ENCODE measurements at regions not wholly inside any gene's neighbourhood (a gene's known extent, or its start where the extent isn't known, plus 50 kb on each side); places are given as distances from the start of the nearest gene placed in this dataset.
"Not testable (repeated sequence)": the region's sequence is repeated elsewhere in the genome, so short reads cannot be mapped to it uniquely, and the experiment has no call there.

DNA sequence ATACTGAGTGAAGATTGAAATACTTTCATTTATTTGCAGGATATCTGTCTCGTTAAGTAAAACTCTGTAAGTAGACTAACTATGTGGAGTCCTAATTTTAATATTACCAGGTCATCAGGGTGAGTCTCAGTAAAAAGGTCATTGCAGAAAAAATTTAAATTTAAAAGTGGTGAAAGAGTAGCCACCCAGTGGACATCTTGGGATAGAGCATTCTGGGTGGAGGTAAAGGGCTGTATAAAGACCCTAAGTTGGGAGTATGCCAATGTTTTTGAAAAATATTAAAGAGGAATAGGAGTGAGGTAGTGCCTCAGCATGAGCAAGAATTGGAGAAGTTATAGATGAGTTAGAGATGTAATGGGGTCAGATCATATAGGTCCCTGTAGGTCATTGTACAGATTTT, 145.5 kb downstream of the HMHB1 start:
- no peak for DNase-seq

DNA sequence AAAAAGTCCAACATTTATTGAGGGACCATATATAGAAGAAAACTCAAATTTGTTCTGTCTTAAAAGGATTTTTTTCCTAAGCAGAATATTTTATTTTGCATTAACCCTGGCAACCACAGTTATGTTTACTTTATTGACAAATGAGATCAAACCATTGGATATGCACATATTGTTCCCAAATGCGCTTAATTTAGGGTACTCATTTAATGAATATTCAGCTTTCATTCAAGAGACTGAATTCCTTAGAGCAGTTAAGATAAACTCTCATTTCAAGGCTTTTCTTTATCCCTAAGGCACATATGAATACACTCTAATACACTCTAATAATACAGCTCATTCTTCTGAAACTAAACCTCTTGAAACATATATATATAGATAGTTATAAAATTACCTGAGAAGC, 150.2 kb downstream of the HMHB1 start:
- no peak for DNase-seq

DNA sequence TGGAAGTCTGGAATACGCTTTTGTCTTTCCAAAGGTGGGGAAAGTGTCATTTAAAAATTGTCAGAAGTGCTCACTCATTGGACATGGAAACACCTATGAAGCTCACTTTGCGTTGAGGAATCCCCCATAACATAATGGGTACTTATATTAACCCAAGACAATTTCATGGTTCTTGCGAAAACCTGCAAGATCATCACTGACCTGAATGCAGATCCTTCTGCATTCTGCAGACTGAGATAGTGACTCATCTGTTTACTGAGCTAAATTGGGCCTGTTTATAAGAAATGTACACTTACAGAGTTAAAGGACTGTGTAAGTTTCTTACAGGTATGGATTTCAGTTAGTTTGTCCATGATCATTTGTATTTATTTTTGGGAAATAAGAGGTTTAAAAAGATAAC, 153.0 kb downstream of the HMHB1 start:
- no peak for DNase-seq

DNA sequence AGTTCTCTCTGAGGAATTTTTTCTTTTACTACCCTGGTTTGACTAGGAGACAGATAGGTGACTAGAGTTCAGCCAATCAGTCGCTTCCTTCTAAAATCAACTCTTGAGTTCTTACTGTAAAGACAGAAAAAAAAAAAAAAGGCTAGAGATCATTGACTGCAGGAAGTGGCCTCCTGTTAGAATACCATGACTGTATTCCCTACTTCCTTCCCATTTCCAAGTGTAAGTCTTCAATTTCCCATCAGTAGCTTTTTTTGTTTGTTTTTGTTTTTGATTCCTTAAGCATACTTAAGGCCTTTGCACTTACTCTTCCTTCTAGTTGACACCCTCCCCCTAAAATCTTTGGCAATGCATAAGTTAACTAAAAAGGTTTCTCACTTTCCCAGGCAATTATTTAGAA, 154.3 kb downstream of the HMHB1 start:
- no peak for DNase-seq

DNA sequence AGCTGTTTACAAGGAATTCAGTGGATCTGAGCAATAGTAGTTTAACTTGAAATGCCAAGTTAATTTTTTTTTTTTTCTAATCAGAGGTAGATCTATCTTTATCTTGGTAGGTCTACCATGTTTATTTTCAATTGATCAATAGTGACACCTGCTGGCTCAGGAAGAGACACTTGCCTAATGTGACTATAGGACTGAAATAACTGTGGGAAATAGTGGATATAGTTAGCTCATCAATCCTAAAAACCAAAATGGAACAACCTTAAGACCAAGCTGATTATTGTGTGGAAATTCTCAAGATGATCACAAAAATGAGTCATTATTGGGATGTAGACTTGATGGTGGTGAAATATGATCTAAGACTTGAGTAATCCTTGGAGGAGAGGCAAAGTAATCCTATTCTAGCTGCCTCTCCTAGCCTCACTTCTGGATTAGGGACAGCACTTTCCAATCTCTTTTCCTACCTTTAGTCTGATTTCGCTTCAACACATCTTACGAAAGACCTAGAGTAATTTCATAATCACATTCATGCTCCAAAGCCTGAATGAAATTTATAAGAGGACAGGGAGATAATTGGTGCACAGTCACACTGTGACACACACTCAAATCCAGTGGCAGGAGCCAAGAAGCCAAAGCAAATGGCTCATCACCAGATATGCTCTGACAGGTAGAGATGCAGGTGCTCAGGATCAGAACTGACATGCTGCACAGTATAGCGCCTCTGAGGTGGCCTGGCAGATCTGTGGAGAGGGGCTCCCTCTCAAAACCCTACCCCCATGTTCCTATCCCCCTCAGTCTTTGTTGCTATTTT, 156.3 kb downstream of the HMHB1 start:
- DNase-seq: peak; percentile 75

DNA sequence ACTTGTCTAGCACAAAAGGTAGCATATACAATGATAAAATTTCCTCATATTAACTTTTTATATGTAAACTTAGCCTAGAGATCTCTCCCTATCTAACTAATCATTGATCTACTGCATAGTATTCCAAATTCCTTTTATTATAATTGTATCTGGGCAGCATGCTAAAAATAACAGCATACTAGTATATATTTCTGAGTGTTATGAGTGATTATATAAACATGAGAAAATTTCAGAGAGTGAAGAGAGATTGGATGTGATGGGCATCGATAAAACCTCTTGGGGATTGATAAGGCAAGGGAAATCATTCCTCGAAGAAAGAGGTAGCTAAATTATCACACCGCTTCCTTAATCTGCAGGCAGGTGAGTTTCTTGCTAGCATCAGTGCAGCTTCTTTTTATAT, 158.2 kb downstream of the HMHB1 start:
- DNase-seq: peak; percentile 56

DNA sequence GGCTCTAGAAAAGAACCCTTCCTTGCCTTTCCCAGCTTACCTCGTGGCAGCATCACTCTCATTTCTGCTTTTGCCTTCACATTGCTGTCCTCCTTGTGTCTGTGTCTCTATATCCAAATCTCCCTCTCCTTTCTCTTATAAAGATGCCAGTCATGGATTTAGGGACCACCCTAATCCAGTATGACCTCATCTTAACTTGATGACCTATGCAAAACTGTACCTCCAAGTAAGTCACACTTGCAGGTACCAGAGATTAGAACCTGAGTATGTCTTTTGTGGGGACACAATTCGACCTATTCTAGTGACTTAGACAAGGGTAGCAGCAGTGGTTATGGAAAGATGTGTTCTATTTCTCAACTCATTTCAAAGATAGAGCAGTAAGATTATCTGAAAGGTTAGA, 160.1 kb downstream of the HMHB1 start:
- no peak for DNase-seq

DNA sequence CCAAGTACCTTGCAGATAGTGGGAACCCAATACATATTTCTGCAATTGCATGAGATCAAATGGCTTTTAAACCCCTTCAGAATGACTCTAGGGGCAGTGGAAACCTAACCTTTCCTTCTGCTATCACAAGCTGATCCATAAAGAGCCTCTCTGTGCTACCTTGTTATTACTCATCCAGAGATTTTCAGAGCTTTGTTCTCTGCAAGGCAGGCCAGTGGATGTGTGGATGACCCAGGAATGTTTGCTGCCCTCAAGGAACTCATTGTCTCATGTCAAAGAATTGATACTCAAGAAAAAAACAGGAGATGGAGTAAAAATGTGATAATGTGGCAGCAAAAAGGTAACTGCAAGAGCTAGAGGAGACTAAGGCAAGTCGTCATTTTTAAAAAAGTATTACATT, 164.1 kb downstream of the HMHB1 start:
- DNase-seq: no peak

DNA sequence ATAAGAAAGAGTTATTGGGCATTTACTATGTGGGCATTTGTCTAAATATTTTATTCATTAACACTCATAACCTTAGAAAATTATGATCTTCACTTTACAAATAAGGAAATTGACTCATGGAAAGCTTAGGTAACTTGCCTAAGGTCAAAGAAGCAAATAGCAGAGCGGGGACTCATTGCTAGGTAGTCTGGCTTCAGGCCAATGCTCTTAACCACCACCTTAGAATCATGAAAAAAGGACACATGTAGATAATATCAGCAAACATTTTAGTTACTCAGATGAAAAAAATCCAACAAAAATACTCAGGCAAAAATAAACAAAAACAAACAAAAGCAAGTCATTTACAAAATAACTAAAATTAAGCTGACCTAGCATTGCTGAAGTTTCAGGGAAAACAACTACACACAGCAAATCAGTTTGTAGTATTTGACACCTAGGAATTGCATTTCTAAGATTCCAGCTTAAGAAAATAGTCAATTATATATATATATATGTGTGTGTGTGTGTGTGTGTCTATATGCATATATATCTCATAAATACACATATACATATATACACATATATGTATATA, 166.0 kb downstream of the HMHB1 start:
- DNase-seq: no peak

DNA sequence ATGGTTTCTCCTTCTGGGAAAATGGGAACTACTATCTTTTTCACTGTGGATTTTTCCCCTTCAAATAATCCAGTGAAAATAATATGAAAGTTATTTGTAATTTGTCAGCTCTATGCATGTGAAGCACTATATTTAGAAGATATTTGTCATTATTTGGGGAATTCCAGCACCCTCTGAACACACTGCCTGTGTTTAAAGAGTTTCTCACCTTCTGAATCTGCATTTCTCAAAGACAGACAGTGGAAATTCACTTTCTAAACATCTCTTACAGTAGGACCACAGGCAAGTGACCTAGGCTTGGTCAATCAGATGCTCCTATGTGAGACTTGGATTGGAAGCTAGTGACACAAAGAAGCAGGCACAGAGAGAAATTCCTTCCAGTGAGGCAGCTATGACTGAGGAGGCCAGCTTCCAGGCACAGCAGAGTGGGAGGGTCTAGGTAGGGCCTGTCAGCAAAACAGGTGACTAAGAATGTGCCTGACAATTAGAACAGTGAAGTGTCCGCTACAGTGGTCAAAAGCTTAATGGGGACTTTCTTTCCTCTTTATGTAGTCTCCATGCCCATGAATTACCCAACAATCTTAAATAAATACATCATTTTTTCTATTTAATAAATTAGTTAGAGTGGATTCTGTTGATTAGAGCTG, 167.2 kb downstream of the HMHB1 start:
- DNase-seq: no peak

DNA sequence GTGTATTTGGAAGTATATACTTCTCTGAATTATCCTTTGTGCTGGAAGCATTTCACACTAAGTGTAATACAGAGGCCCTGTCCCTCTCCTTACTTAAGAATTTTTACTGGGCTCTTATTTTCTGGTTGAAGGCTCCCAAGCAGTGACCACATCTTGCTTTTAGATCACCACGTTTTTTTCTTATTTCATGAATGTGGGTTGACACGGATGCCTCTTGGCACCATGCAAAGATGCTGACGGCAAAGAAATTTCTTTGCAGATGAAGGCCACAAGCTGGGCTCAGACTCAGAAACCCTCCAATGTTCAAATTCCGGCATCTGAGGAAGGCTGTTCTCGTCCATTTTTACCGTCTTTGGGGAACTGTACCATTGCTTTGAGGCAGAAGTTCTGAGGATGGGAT, 168.5 kb downstream of the HMHB1 start:
- DNase-seq: no peak

DNA sequence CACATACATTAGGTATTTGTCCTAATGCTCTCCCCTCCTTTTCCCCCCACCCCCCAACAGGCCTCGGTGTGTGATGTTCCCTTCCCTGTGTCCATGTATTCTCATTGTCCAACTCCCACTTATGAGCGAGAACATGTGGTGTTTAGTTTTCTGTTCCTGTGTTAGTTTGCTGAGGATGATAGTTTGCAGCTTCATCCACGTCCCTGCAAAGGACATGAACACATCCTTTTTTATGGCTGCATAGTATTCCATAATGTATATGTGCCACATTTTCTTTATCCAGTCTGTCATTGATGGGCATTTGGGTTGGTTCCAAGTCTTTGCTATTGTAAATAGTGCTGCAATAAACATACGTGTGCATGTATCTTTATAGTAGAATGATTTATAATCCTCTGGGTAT, 171.0 kb downstream of the HMHB1 start:
- not testable (repeated sequence) for DNase-seq

DNA sequence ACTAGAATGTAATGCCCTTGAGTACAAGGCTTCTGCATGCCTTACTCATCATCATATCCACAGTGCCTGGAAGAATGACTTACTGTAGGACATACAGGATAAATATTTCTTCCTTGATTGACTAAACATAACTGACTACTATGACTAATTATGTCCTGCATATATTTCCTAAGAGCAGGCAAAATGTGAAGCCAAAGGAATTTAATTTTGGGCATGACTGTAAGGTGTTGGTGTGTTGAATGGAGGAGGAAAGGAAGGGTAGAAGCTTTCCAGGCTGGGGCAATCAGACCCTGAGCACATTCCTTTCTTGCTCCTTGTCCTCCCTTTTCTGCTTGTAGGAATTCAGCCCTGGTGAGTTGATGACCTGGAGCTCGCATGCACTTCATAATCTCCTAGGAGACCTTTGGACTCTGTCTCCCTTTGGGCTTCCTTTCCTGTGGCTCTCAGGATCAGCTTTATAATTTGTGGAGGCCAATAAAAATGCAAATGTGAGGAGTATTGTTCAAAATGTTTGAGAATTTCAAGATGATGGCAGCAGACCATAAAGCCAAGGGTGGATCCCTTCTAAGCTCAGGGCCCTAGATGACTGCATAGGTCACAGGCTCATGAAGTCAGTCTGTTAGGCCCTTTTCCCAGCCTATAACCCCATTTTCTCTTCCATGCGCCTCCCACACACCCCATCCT, 174.0 kb downstream of the HMHB1 start:
- DNase-seq: peak; percentile 95

DNA sequence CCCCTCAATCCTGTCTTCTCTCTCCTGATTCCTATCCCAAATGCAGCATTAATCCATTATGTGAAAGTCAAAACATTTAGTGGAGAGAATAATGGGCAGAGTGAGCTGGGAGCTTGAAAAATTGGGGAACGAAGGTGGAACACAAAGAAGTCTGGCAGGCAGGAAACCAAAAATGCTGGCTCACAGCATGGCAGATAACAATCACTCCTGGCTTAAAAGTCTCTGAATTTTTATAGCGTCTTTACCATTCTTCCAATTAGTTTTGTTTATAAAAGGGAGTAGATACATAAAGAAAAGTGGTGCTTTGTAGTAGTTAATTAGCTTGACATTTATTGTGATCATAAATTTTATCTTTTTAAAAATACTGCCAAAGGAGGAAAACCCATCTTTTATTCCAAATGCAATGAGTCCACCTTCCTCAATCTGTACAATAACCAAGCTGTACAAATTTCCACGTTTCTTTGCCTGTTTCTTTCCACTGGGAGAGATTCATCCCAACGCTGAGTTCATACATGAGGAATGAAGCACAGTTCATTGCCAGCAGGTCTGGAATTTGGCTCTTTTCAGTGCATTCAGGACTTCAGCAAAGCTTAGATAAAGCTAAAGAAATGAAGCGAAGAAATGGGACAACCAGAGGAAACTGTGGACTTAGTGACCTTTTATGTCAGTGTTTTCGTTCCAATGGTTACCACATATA, 174.7 kb downstream of the HMHB1 start:
- DNase-seq: peak; percentile 92

DNA sequence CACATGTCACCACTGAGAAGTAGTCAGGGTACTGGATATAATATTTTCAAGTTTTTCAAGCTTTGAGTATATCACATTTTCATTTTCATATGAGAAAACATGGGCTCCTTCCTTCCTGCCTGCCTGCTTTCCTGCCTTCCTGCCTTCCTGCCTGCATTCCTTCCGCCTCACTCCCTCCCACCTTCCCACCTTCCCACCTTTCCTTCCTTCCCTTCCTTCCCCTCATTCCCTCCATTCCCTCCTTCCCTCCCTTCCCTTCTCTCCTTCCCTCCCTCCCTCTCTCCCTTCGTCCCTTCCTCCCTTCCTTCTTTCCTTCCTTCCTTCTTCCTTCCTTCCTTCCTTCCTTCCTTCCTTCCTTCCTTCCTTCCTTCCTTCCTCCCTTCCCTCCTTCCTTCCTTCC, 175.3 kb downstream of the HMHB1 start:
- DNase-seq: no peak

DNA sequence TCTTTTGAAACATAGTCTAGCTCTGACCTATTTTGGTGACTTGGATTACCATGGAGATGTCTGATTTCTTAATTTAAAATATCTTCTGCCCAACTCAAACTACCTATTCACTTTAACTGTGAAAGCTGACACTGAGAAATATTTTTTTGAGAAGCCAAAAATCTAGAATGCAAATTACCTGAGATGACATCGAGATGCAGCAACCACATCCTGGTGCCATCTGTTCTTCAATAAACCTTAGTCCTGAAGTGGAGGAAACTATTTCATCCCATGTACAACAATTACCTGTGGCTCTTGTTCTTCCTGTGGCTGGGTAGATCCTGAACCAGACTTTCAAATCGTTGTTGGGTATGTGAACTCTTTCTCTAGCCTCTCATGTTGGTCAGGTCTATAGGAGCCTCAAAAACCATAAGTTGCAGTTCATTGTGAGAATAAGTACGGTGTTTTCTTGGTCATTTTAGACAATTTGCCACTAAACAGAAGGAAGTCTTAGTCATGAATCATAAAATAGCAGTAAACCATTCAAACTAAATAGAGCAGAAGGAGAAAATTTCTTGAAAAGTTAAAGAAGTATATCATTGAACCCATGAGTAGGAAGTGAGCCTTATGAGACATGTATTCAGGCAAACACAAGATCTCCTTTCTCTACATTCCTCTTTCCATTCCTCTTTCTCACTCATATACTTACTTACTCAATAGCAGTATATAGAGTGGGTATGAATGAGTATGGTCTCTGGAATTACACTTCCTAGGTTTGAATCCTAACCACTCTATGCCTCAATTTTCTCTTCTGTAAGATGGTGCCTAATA, 176.0 kb downstream of the HMHB1 start:
- peak; percentile 34 for DNase-seq

DNA sequence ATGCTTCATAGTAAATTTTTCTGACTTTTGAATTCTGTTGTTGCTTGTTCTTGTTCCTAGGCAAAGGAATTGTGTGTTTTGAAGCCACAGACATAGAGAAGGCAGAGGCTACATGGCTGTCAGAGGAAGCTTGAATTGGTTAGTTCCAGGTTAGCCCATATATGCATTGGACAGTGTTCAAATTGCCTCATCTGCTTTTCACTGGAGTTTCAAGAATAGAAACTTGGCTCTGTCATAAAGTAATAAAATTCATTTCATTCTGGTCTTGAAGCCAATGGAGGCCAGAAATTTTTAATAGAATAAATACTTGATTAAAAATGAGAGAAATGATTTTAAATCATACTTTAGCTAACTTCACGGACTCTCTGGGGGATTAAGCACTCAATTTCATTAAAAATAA, 178.0 kb downstream of the YIPF5 start:
- DNase-seq: no peak

DNA sequence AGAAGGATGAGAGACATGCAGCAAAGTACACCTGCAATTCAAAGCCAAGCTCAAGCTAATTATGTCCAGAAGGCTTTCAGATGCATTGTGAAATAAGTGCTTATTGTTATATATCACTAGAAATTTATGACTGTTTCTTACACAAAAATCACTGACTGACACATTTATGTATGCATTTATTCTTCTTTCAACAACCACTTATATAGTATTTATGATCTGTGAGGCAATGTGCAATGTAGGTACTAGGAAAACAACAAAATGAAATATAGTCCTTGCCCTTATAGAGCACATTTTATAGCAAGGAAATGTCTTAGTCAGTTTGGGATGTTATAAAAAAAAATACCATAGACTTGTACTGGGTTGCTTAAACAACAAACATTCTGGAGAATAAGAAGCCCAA, 167.6 kb downstream of the YIPF5 start:
- DNase-seq: no peak

DNA sequence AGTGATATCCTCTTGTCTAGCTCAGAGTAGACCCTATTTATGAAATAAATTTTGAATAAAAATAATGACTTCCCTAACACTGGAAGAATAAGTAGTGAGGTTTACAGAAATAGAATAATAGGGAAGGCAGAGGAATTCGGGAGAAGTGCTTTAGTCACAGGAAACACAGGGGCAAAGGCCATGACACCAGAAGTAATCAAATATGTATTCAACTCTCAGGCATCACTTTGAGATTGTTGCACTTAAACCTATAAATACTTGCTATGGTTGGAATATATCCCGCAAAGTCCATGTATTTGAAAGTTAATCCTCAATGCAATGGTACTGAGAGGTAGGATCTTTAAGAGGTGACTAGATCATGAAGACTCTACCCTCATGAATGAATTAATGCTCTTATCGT, 166.8 kb downstream of the YIPF5 start:
- DNase-seq: no peak

DNA sequence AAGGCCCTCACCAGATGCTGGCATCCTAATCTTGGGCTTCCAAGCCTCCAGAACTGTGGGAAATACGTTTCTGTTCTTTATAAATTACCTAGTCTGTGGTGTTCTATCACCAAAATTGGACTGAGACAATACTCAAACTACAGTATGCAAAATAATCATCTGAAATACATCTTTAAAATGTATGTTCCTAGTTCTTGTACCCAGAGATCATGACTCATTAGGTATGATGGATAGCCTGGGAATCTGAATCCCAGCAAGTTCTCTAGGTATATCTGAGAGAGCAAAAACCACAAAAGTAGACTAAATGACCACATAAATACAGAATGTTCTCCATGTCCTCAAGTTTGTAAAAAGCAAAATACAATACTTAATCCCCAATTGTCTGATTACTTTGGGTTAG, 166.3 kb downstream of the YIPF5 start:
- peak; percentile 74 for DNase-seq

DNA sequence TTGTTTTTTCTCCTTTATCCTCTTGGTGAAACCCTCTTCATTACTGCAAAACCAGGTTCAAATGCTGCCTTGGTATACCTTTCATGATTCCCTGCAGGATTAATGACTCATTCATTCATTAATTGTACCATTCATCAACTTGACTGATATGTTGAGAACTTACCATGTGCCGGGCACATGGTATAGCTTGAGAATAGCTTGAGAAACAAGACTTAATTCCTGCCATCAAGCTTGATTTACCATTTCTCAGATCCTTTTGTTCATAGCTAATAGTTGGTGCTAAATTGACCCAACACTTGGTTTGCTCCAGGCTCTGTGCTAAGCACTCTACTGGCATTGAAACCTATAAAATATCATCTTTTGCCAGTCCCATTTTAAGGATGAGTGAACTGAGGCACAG, 165.7 kb downstream of the YIPF5 start:
- DNase-seq: no peak

DNA sequence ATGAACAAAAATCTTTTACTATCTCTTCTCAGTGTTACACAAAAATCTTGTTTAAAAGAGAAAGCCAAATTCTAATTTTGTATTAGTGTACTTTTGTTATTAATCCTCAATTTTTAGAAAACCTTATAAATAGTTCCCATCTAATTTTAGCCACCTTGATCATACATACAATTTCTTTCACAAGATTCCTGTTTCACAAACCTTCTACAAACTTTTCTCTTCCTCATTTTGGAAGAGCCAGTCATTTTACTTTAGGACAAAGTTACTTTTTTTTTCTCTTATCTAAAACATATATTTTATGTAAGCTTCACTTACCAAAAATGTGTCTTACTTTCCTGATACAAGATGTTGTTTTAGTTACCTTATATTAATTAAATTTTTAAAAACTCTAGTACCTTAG, 161.3 kb downstream of the YIPF5 start:
- no peak for DNase-seq
